ENCODE measurements at regions not wholly inside any gene's neighbourhood (a gene's known extent, or its start where the extent isn't known, plus 50 kb on each side); places are given as distances from the start of the nearest gene placed in this dataset.
"Not testable (repeated sequence)": the region's sequence is repeated elsewhere in the genome, so short reads cannot be mapped to it uniquely, and the experiment has no call there.

DNA sequence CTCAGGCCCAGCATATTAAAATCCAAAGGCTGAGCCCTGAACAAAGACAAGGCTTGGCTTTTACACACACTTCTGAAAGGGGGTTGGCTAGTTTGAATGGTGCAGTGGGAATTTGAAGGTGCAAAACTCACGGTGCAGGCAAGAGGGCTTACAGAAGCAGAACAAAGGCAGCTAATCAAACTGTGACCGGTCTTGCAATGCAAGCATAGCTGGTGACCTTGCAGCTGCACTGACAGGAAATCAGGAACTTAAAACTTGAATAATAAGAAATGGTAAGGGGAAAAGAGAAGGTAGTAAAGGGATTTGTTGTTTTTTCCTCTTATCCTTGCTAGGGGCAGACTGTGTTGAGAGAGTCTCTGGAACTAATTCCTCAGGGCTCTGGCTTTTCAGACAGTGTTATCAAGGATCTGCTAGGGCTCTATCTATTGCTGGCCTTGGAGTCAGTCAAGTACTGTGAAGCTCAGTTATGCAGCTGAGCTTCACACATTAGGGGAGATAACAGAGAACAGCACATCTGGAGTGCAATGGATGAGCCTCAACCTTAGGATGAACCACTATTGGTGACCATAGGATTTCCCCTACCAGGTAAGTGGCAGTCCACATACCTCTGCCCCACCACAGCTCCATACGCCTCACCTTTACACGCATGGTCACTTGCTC is 97.6 kb downstream of the PPIAL4G start:
- in situ Hi-C loops (cut with MboI; ENCODE audit: low pct_ligation_motif_present in 1 of 4, low pct_unique_long_range_greater_than_20kb in 1 of 4, low sequenced_read_pairs in 3 of 4) (no loop called here), intact Hi-C loops (cut with DNase I; ENCODE audit: low total_unique reads) (no loop called here)
- H3K4me3 ChIP-seq, result no peak overlapping the region
- no peaks in the 10 kb centered on the region for H3K27me3 ChIP-seq
- H3K36me3 ChIP-seq, result no peaks in the 10 kb centered on the region
- no peak for TF ChIP-seq POLR2A (IDR thresholded peaks at IDR 0.05)
- TF ChIP-seq, protein P1, sequence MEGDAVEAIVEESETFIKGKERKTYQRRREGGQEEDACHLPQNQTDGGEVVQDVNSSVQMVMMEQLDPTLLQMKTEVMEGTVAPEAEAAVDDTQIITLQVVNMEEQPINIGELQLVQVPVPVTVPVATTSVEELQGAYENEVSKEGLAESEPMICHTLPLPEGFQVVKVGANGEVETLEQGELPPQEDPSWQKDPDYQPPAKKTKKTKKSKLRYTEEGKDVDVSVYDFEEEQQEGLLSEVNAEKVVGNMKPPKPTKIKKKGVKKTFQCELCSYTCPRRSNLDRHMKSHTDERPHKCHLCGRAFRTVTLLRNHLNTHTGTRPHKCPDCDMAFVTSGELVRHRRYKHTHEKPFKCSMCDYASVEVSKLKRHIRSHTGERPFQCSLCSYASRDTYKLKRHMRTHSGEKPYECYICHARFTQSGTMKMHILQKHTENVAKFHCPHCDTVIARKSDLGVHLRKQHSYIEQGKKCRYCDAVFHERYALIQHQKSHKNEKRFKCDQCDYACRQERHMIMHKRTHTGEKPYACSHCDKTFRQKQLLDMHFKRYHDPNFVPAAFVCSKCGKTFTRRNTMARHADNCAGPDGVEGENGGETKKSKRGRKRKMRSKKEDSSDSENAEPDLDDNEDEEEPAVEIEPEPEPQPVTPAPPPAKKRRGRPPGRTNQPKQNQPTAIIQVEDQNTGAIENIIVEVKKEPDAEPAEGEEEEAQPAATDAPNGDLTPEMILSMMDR (IDR thresholded peaks at IDR 0.05), result no peak
- TF ChIP-seq POLR2AphosphoS5 (IDR thresholded peaks at IDR 0.05), result no peak
- TF ChIP-seq EP300 (IDR thresholded peaks at IDR 0.05; ENCODE audit: low read depth), result no peak
- WGBS, 2 donors (ENCODE audit: low coverage in 1 of 2), result 73 to 81% methylated on average over 3 to 4 of the region's 4 CpGs
- no peaks in the 10 kb centered on the region for H3K9me3 ChIP-seq
- no peak overlapping the region for H3K27ac ChIP-seq
- peaks cover 0 to 6% (median 5%) of the 10 kb centered on the region in 4 donors for H3K4me1 ChIP-seq
- no peak for DNase-seq

DNA sequence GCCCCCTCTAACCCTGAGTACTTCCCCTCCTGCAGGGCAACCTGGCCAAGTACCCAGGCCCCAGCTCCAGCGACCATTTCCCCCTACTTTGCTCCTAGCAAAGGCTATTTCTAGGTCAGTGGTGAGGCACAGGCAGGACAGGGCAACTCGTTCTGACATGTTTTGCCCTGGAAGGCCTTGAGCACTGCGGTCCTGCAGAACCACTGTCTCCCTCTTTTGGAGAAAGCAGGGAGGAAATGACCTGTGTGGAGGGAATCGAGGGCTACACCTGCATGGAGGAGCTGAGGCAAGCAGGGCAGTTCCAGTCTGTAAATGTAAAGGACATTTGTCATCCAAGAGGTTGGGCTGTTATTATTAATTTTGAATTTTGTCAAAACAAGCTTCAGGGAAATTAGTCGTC is 99.1 kb downstream of the PPIAL4G start:
- in situ Hi-C loops (cut with MboI; ENCODE audit: low pct_ligation_motif_present in 1 of 4, low pct_unique_long_range_greater_than_20kb in 1 of 4, low sequenced_read_pairs in 3 of 4), result no loop called here
- DNase-seq, result no peak
- Histone ChIP-seq H3K36me3 (no peaks in the 10 kb centered on the region), H3K27ac (no peak overlapping the region), H3K4me3 (no peak overlapping the region), H3K27me3 (no peaks in the 10 kb centered on the region), H3K9me3 (no peaks in the 10 kb centered on the region), H3K4me1 (peaks cover 0 to 6% (median 5%) of the 10 kb centered on the region in 4 donors)
- intact Hi-C loops (cut with DNase I; ENCODE audit: low total_unique reads), result no loop called here
- 76 to 80% methylated on average over 2 to 5 of the region's 5 CpGs for WGBS, 2 donors (ENCODE audit: low coverage in 1 of 2)
- TF ChIP-seq EP300 (IDR thresholded peaks at IDR 0.05; ENCODE audit: low read depth) (no peak), POLR2A (IDR thresholded peaks at IDR 0.05) (no peak), POLR2AphosphoS5 (IDR thresholded peaks at IDR 0.05) (no peak)
- TF ChIP-seq, protein P1 (IDR thresholded peaks at IDR 0.05), result no peak

DNA sequence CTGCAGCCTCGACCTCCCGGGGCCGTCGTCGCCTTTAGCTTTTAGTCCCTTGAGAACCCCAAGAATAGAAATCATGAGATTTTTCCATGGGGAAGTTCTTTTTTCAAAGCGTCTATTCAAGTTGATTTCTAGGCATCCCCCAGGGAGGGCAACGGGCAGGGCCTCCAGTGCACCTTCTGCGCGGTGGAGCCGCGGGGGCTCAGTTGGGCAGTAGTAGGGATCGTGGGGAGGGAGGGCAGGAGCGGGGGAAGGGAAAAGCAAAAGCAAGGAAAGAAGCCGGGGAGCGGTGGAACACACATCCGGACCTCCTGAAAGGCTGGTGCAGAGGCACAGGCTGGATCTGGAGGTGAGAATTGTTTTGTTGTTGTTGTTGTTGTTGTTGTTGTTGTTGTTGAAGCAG is 103.4 kb downstream of the PPIAL4G start:
- Histone ChIP-seq H3K4me1 (no peaks in the 10 kb centered on the region), H3K27me3 (no peaks in the 10 kb centered on the region), H3K4me3 (no peak overlapping the region), H3K36me3 (no peaks in the 10 kb centered on the region), H3K27ac (no peak overlapping the region), H3K9me3 (no peaks in the 10 kb centered on the region)
- in situ Hi-C loops (cut with MboI; ENCODE audit: low pct_ligation_motif_present in 1 of 4, low pct_unique_long_range_greater_than_20kb in 1 of 4, low sequenced_read_pairs in 3 of 4), result no loop called here
- intact Hi-C loops (cut with DNase I; ENCODE audit: low total_unique reads), result no loop called here
- no peak for DNase-seq
- WGBS, 2 donors (ENCODE audit: low coverage in 1 of 2), result 66 to 68% methylated on average over 6 to 16 of the region's 16 CpGs
- TF ChIP-seq EP300 (IDR thresholded peaks at IDR 0.05; ENCODE audit: low read depth) (no peak), POLR2AphosphoS5 (IDR thresholded peaks at IDR 0.05) (no peak), POLR2A (IDR thresholded peaks at IDR 0.05) (no peak)
- TF ChIP-seq, protein P1 (IDR thresholded peaks at IDR 0.05), result no peak

DNA sequence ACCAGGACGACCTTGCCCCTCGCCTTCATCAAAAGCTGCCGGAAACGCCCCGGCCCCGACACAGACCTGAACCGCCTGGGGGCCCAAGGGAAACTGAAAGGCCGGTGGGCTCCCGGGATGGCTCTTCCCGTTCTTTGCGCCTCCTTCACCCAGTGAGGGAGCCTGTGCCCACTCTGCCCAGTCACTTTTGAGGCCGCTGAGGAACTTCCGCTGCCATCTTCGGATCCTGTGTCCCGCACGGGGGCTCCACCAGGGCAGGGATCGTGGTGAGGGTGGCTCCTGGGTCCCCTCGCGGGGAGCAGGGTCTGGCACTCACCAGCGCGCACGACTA is 104.0 kb downstream of the PPIAL4G start:
- Histone ChIP-seq H3K36me3 (no peaks in the 10 kb centered on the region), H3K27me3 (no peaks in the 10 kb centered on the region), H3K4me3 (no peak overlapping the region), H3K27ac (no peak overlapping the region), H3K9me3 (no peaks in the 10 kb centered on the region), H3K4me1 (no peaks in the 10 kb centered on the region)
- WGBS, 2 donors (ENCODE audit: low coverage in 1 of 2), result 80% methylated on average over 22 of the region's 22 CpGs; no CpG with 5 or more reads in 1 of the 2 donors
- no peak for DNase-seq
- intact Hi-C loops (cut with DNase I; ENCODE audit: low total_unique reads) (no loop called here), in situ Hi-C loops (cut with MboI; ENCODE audit: low pct_ligation_motif_present in 1 of 4, low pct_unique_long_range_greater_than_20kb in 1 of 4, low sequenced_read_pairs in 3 of 4) (no loop called here)
- TF ChIP-seq EP300 (IDR thresholded peaks at IDR 0.05; ENCODE audit: low read depth) (no peak), POLR2A (IDR thresholded peaks at IDR 0.05) (no peak), POLR2AphosphoS5 (IDR thresholded peaks at IDR 0.05) (no peak)
- TF ChIP-seq, protein P1 (IDR thresholded peaks at IDR 0.05), result no peak

DNA sequence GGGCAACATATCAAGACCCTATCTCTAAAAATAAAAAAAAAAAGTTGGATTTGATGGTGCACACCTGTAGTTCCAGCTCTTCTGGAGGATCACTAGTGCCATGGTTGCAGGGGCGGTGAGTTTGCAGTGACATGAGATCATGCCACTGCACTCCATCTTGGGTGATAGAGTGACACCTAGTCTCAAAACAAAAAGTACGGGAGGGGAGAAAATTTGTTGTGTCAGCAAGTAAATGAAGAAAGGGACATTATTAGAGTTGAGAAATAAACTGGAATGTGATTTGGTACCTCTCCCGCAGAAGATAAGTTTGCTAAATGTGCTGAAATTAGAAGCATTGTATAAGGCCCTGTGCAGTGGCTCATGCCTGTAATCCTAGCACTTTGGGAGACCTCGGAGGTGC is 105.1 kb downstream of the PPIAL4G start:
- H3K4me3 ChIP-seq; H3K27ac ChIP-seq; H3K4me1 ChIP-seq; H3K27me3 ChIP-seq; H3K9me3 ChIP-seq; H3K36me3 ChIP-seq; DNase-seq; in situ Hi-C loops (cut with MboI; ENCODE audit: low pct_ligation_motif_present in 1 of 4, low pct_unique_long_range_greater_than_20kb in 1 of 4, low sequenced_read_pairs in 3 of 4); intact Hi-C loops (cut with DNase I; ENCODE audit: low total_unique reads): not testable (repeated sequence)
- WGBS, 2 donors (ENCODE audit: low coverage in 1 of 2), result 83 to 86% methylated on average over 1 to 4 of the region's 4 CpGs

DNA sequence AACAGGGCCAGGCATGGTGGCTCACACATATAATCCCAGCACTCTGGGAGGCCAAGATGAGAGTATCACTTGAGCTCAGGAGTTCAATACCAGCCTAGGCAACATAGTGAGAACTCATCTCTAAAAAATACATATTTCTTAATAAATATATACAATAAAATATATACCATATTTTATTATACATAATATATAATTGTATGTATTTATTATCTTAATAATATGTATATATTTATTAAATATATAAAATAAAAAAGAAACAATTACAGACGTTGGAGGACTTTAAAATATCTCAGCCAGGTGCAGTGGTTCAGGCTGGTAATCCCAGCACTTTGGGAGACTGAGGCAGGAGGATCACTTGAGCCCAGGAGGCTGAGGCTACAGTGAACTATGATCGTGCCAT is 106.1 kb downstream of the PPIAL4G start:
- DNase-seq; H3K27ac ChIP-seq; H3K36me3 ChIP-seq; H3K4me3 ChIP-seq; intact Hi-C loops (cut with DNase I; ENCODE audit: low total_unique reads); in situ Hi-C loops (cut with MboI; ENCODE audit: low pct_ligation_motif_present in 1 of 4, low pct_unique_long_range_greater_than_20kb in 1 of 4, low sequenced_read_pairs in 3 of 4); H3K9me3 ChIP-seq; H3K27me3 ChIP-seq; H3K4me1 ChIP-seq: not testable (repeated sequence)
- WGBS, 2 donors (ENCODE audit: low coverage in 1 of 2), result 81 to 91% methylated on average over 2 of the region's 2 CpGs

All from transverse colon (tissue), 4 donors.